Uterus (tissue), 3 donors: ENCODE measurements at regions not wholly inside any gene's neighbourhood (a gene's known extent, or its start where the extent isn't known, plus 50 kb on each side); places are given as distances from the start of the nearest gene placed in this dataset.

ENCODE experiments used
- DNase-seq, 2 donors: peaks; one replicate each; pipeline ENCODE4 v3.0.0-alpha.2; 2019 to 2020
- H3K27ac ChIP-seq, 2 donors: fragments of 200-600 bp; sonication (generic); 1 replicate in 1 of 2; 2 replicates in 1 of 2; pipeline ENCODE4 v1.5.1; 2016 to 2018
- H3K27me3 ChIP-seq, 2 donors: fragments of 200-600 bp; sonication (generic); one replicate each; pipeline ENCODE4 v1.5.1; 2018 to 2019; ENCODE audit warnings: control low read depth in 1 of 2
- H3K36me3 ChIP-seq, 2 donors: fragments of 200-600 bp; sonication (generic); one replicate each; pipeline ENCODE4 v1.5.1; 2019; ENCODE audit warnings: control low read depth in 1 of 2
- H3K4me1 ChIP-seq, 2 donors: fragments of 200-600 bp; sonication (generic); one replicate each; pipeline ENCODE4 v1.5.1; 2018 to 2019; ENCODE audit warnings: control low read depth in 1 of 2
- H3K4me3 ChIP-seq, 2 donors: fragments of 200-600 bp; sonication (generic); 1 replicate in 1 of 2; 2 replicates in 1 of 2; pipeline ENCODE4 v1.5.1; 2018 to 2019; ENCODE audit warnings: mild to moderate bottlenecking in 1 of 2
- H3K9me3 ChIP-seq, 2 donors: fragments of 200-600 bp; sonication (generic); one replicate each; pipeline ENCODE4 v1.5.1; 2019; ENCODE audit warnings: control low read depth in 1 of 2
- CTCF ChIP-seq, 4 experiments: fragments of 200-600 bp in 2 of 4; fragments of 450-650 bp in 2 of 4; sonication (generic) in 2 of 4; IDR thresholded peaks; one replicate each; pipeline ENCODE4 v1.5.1; 2016 to 2019; ENCODE audit warnings: antibody characterized with exemption in 4 of 4, mild to moderate bottlenecking in 2 of 4, moderate library complexity in 1 of 4
- POLR2A ChIP-seq, 2 donors: fragments of 450-650 bp; IDR thresholded peaks; one replicate each; pipeline ENCODE4 v1.6.1; 2016; ENCODE audit warnings: antibody characterized with exemption in 2 of 2, mild to moderate bottlenecking in 1 of 2, moderate library complexity in 1 of 2
- intact Hi-C: fragments of 100-400 bp; cut with DNase I; formaldehyde crosslinking; loops from one replicate; pipeline ENCODE4 v1.15.1; 2023; ENCODE audit warnings: low total_unique reads
- donor health status: DM: yes; HTN: yes; CAD: no.

GRCh38 chr2:128380961-128381938, 62.6 kb upstream of the HS6ST1 start:
- Histone ChIP-seq H3K4me3 (no peak overlapping the region), H3K36me3 (no peaks in the 10 kb centered on the region), H3K27me3 (no peaks in the 10 kb centered on the region), H3K9me3 (no peaks in the 10 kb centered on the region), H3K4me1 (peaks cover 20 to 24% of the 10 kb centered on the region in 2 donors), H3K27ac (peak overlapping the region in 1 of 2 donors; percentile 76)
- peak; percentile 14 to 21 for DNase-seq
- intact Hi-C loops = no loop called here
- TF ChIP-seq POLR2A (IDR thresholded peaks at IDR 0.05) (no peak), CTCF (IDR thresholded peaks at IDR 0.05) (no peak)

GRCh38 chr2:128384446-128384845, 65.8 kb upstream of the HS6ST1 start:
- TF ChIP-seq CTCF (IDR thresholded peaks at IDR 0.05) (no peak), POLR2A (IDR thresholded peaks at IDR 0.05) (no peak)
- Histone ChIP-seq H3K4me3 (no peak overlapping the region), H3K4me1 (peaks cover 11 to 17% of the 10 kb centered on the region in 2 donors), H3K36me3 (no peaks in the 10 kb centered on the region), H3K27me3 (no peaks in the 10 kb centered on the region), H3K27ac (no peak overlapping the region), H3K9me3 (no peaks in the 10 kb centered on the region)
- intact Hi-C loops = no loop called here
- peak in 1 of 2 donors; percentile 5 for DNase-seq

- H3K4me1 ChIP-seq = peaks cover 7 to 13% of the 10 kb centered on the region in 2 donors
- H3K4me3 ChIP-seq = no peak overlapping the region
- peak in 1 of 2 donors; percentile 9 for DNase-seq
- TF ChIP-seq CTCF (IDR thresholded peaks at IDR 0.05) = no peak
- TF ChIP-seq POLR2A (IDR thresholded peaks at IDR 0.05) = no peak
- H3K9me3 ChIP-seq = no peaks in the 10 kb centered on the region
- H3K27ac ChIP-seq = no peak overlapping the region
- H3K27me3 ChIP-seq = no peaks in the 10 kb centered on the region
- intact Hi-C loops = no loop called here
- H3K36me3 ChIP-seq = no peaks in the 10 kb centered on the region
These were observed 66.3 kb upstream of the HS6ST1 start for GRCh38 chr2:128384956-128385355.

- peaks cover 3 to 9% of the 10 kb centered on the region in 2 donors for H3K4me1 ChIP-seq
- no peaks in the 10 kb centered on the region for H3K27me3 ChIP-seq
- TF ChIP-seq CTCF (IDR thresholded peaks at IDR 0.05) = no peak
- TF ChIP-seq POLR2A (IDR thresholded peaks at IDR 0.05) = no peak
- no peaks in the 10 kb centered on the region for H3K9me3 ChIP-seq
- intact Hi-C loops = no loop called here
- H3K27ac ChIP-seq = no peak overlapping the region
- H3K36me3 ChIP-seq = no peaks in the 10 kb centered on the region
- DNase-seq = peak in 1 of 2 donors; percentile 5
- H3K4me3 ChIP-seq = no peak overlapping the region
These were observed 66.7 kb upstream of the HS6ST1 start for GRCh38 chr2:128385365-128385764.

- intact Hi-C loops = no loop called here
- peak in 1 of 2 donors; percentile 9 for DNase-seq
- no peak overlapping the region for H3K4me3 ChIP-seq
These were observed 67.4 kb upstream of the HS6ST1 start for GRCh38 chr2:128386066-128386465.

More at GRCh38 chr2:128386066-128386465, 67.4 kb upstream of the HS6ST1 start:
- no peaks in the 10 kb centered on the region for H3K36me3 ChIP-seq
- H3K4me1 ChIP-seq = peaks cover 0 to 2% of the 10 kb centered on the region in 2 donors
- TF ChIP-seq POLR2A (IDR thresholded peaks at IDR 0.05) = no peak
- TF ChIP-seq CTCF (IDR thresholded peaks at IDR 0.05) = no peak
- no peak overlapping the region for H3K27ac ChIP-seq
- no peaks in the 10 kb centered on the region for H3K9me3 ChIP-seq
- no peaks in the 10 kb centered on the region for H3K27me3 ChIP-seq
